Ishikawa (cell line): ENCODE measurements at regions not wholly inside any gene's neighbourhood (a gene's known extent, or its start where the extent isn't known, plus 50 kb on each side); places are given as distances from the start of the nearest gene placed in this dataset.

Source experiments
- CEBPB ChIP-seq: IDR thresholded peaks from 2 replicates; pipeline ENCODE4 v1.6.1; 2012
- EP300 ChIP-seq: IDR thresholded peaks from 2 replicates; pipeline ENCODE4 v1.6.1; 2012; ENCODE audit warnings: borderline replicate concordance
- RAD21 ChIP-seq: IDR thresholded peaks from 2 replicates; pipeline ENCODE4 v1.6.1; 2012; ENCODE audit warnings: low read depth
- TAF1 ChIP-seq: IDR thresholded peaks from 2 replicates; pipeline ENCODE4 v1.6.1; 2012; ENCODE audit warnings: low read depth, mild to moderate bottlenecking
- TF ChIP-seq, protein P1 (sequence below): IDR thresholded peaks from 2 replicates; pipeline ENCODE4 v1.6.1; 2012; ENCODE audit warnings: low read depth, mild to moderate bottlenecking

DNA sequence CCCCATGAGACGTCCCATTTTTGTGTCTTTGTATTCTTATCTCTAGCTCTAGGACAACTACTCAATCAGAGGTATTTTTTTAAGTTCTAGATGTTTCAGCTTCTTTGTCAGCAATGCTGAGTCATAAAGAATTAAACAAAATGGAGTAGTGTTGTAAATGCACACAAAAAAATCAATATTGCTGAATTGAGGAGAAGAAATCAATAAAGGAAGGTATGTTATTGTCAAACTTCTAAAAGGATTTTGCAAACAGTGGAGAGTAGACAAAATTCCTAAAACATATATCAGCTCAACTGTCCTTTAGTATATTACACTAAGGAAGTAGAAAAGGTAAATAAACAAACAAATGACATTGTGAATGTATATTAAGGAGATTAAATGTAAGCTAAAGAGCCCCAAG is 726.1 kb upstream of the NRXN1 start:
- TF ChIP-seq CEBPB (no peak), RAD21 (no peak), EP300 (no peak), TAF1 (no peak)
- TF ChIP-seq, protein P1, sequence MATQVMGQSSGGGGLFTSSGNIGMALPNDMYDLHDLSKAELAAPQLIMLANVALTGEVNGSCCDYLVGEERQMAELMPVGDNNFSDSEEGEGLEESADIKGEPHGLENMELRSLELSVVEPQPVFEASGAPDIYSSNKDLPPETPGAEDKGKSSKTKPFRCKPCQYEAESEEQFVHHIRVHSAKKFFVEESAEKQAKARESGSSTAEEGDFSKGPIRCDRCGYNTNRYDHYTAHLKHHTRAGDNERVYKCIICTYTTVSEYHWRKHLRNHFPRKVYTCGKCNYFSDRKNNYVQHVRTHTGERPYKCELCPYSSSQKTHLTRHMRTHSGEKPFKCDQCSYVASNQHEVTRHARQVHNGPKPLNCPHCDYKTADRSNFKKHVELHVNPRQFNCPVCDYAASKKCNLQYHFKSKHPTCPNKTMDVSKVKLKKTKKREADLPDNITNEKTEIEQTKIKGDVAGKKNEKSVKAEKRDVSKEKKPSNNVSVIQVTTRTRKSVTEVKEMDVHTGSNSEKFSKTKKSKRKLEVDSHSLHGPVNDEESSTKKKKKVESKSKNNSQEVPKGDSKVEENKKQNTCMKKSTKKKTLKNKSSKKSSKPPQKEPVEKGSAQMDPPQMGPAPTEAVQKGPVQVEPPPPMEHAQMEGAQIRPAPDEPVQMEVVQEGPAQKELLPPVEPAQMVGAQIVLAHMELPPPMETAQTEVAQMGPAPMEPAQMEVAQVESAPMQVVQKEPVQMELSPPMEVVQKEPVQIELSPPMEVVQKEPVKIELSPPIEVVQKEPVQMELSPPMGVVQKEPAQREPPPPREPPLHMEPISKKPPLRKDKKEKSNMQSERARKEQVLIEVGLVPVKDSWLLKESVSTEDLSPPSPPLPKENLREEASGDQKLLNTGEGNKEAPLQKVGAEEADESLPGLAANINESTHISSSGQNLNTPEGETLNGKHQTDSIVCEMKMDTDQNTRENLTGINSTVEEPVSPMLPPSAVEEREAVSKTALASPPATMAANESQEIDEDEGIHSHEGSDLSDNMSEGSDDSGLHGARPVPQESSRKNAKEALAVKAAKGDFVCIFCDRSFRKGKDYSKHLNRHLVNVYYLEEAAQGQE: no peak
